ENCODE measurements at regions not wholly inside any gene's neighbourhood (a gene's known extent, or its start where the extent isn't known, plus 50 kb on each side); places are given as distances from the start of the nearest gene placed in this dataset.
A peak's percentile ranks its signal among the peaks of the same experiment; 100 is the strongest.

GRCh38 chr5:156178117-156178516, 148.8 kb upstream of the SGCD start (continued):
- TF ChIP-seq MLX (CRISPR knock-in tag; IDR thresholded peaks at IDR 0.05), result no peak

GRCh38 chr5:156181656-156182055, 145.3 kb upstream of the SGCD start:
- ChIA-PET POLR2A (no interaction called here), CTCF (no interaction called here)
- Mint-ChIP-seq H3K27me3 (ENCODE audit: low read depth) (no peaks in the 10 kb centered on the region), H3K9me3 (no peaks in the 10 kb centered on the region), H3K4me3 (no peak overlapping the region), H3K27ac (peak overlapping the region; percentile 40; the same call in 1 of the 2 replicates), H3K4me1 (peaks cover 17% of the 10 kb centered on the region), H3K36me3 (no peaks in the 10 kb centered on the region)
- ATAC-seq (no peak), DNase-seq (ENCODE audit: low spot score) (no peak)
- no peak for TF ChIP-seq PRDM15 (CRISPR knock-in tag; IDR thresholded peaks at IDR 0.05)
- TF ChIP-seq ZSCAN18 (CRISPR knock-in tag; IDR thresholded peaks at IDR 0.05), result no peak
- no peak for TF ChIP-seq IRF2 (CRISPR knock-in tag; IDR thresholded peaks at IDR 0.05; ENCODE audit: borderline replicate concordance, low read depth)
- TF ChIP-seq JUN (CRISPR knock-in tag; IDR thresholded peaks at IDR 0.05), result no peak
- TF ChIP-seq ATF1 (CRISPR knock-in tag; IDR thresholded peaks at IDR 0.05), result no peak
- no peak for TF ChIP-seq GABPB1 (CRISPR knock-in tag; IDR thresholded peaks at IDR 0.05)
- no peak for TF ChIP-seq ZMAT4 (CRISPR knock-in tag; IDR thresholded peaks at IDR 0.05)

- Mint-ChIP-seq H3K36me3 (no peaks in the 10 kb centered on the region), H3K4me3 (no peak overlapping the region), H3K4me1 (peaks cover 17% of the 10 kb centered on the region), H3K27ac (peak overlapping the region; percentile 40; the same call in 1 of the 2 replicates), H3K9me3 (no peaks in the 10 kb centered on the region), H3K27me3 (ENCODE audit: low read depth) (no peaks in the 10 kb centered on the region)
- TF ChIP-seq OVOL2 (CRISPR knock-in tag; IDR thresholded peaks at IDR 0.05; ENCODE audit: borderline replicate concordance) (no peak), MYBL2 (CRISPR knock-in tag; IDR thresholded peaks at IDR 0.05) (no peak), FOXK1 (CRISPR knock-in tag; IDR thresholded peaks at IDR 0.05) (no peak), PRRX2 (CRISPR knock-in tag; IDR thresholded peaks at IDR 0.05) (no peak)
- ChIA-PET CTCF (no interaction called here), POLR2A (no interaction called here)
- ATAC-seq (no peak), DNase-seq (ENCODE audit: low spot score) (no peak)
These were observed 144.6 kb upstream of the SGCD start for GRCh38 chr5:156182174-156182967.

- Mint-ChIP-seq H3K36me3 (no peaks in the 10 kb centered on the region), H3K27me3 (ENCODE audit: low read depth) (no peaks in the 10 kb centered on the region), H3K4me1 (peaks cover 4% of the 10 kb centered on the region), H3K27ac (no peak overlapping the region), H3K9me3 (no peaks in the 10 kb centered on the region), H3K4me3 (no peak overlapping the region)
- no peak for ATAC-seq
- CTCF ChIA-PET, result no interaction called here
- POLR2A ChIA-PET, result no interaction called here
- no peak for DNase-seq (ENCODE audit: low spot score)
- TF ChIP-seq OVOL2 (CRISPR knock-in tag; IDR thresholded peaks at IDR 0.05; ENCODE audit: borderline replicate concordance) (no peak), MAX (CRISPR knock-in tag; IDR thresholded peaks at IDR 0.05) (no peak), EMX1 (CRISPR knock-in tag; IDR thresholded peaks at IDR 0.05) (no peak), STAT6 (CRISPR knock-in tag; conservative IDR thresholded peaks at IDR 0.05; ENCODE audit: low read depth) (no peak), PREB (CRISPR knock-in tag; IDR thresholded peaks at IDR 0.05; ENCODE audit: borderline replicate concordance) (no peak), SP1 (CRISPR knock-in tag; conservative IDR thresholded peaks at IDR 0.05) (no peak)
These were observed 140.2 kb upstream of the SGCD start for GRCh38 chr5:156186760-156187159.
